Left ventricle myocardium inferior (tissue), 1 donor: ENCODE measurements at regions not wholly inside any gene's neighbourhood (a gene's known extent, or its start where the extent isn't known, plus 50 kb on each side); places are given as distances from the start of the nearest gene placed in this dataset.

Experiments used
- DNase-seq: peaks from one replicate; pipeline ENCODE4 v3.0.0-alpha.2; 2020
- H3K27ac ChIP-seq: fragments of 200-600 bp; replicated peaks from 2 replicates; pipeline ENCODE4 v1.8.0; 2021
- H3K27me3 ChIP-seq: fragments of 200-600 bp; 2 replicates; pipeline ENCODE4 v1.8.0; 2021; ENCODE audit warnings: low read depth
- H3K36me3 ChIP-seq: fragments of 200-600 bp; 2 replicates; pipeline ENCODE4 v1.8.0; 2021
- H3K4me1 ChIP-seq: fragments of 200-600 bp; 2 replicates; pipeline ENCODE4 v1.8.0; 2021
- H3K4me3 ChIP-seq: fragments of 200-600 bp; 2 replicates; pipeline ENCODE4 v1.8.0; 2021; ENCODE audit warnings: mild to moderate bottlenecking, moderate library complexity
- H3K9me3 ChIP-seq: fragments of 200-600 bp; replicated peaks from 2 replicates; pipeline ENCODE4 v1.8.0; 2021
- intact Hi-C: fragments of 100-400 bp; cut with micrococcal nuclease; formaldehyde crosslinking; loops from one replicate; pipeline ENCODE4 v1.11.0; 2022
- TF ChIP-seq, protein P1 (sequence below): fragments of 200-600 bp; IDR thresholded peaks from 2 replicates; pipeline ENCODE4 v1.8.0; 2021; ENCODE audit warnings: antibody characterized with exemption, mild to moderate bottlenecking, borderline replicate concordance
- donor health status: DM: no; HTN: yes; CAD: no; lungs with severe emphysema.

DNA sequence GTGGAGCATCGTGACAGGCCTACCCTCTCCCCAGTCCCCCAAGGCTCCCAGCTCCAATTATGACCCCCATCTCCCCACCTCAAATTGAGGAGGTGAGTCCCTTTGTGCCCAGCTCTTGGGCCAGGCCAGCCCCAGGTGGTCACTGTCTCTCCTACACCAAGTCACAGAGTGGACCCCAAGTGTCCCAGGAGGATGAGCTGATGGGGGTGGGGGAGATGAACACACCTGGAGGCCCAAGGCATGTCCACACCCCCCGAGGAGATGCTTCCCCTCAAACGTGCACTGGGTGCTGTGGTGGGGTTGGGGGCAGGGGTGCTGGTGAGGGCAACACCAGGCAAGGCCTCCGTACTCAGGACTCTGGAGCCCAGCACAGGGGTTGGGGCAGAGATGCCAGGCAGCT is 73.2 kb downstream of the RBFOX3 start:
- Histone ChIP-seq H3K27ac (no peak overlapping the region), H3K36me3 (no peaks in the 10 kb centered on the region), H3K4me1 (no peaks in the 10 kb centered on the region), H3K27me3 (peaks cover 94% of the 10 kb centered on the region), H3K9me3 (no peaks in the 10 kb centered on the region), H3K4me3 (no peak overlapping the region)
- TF ChIP-seq, protein P1, sequence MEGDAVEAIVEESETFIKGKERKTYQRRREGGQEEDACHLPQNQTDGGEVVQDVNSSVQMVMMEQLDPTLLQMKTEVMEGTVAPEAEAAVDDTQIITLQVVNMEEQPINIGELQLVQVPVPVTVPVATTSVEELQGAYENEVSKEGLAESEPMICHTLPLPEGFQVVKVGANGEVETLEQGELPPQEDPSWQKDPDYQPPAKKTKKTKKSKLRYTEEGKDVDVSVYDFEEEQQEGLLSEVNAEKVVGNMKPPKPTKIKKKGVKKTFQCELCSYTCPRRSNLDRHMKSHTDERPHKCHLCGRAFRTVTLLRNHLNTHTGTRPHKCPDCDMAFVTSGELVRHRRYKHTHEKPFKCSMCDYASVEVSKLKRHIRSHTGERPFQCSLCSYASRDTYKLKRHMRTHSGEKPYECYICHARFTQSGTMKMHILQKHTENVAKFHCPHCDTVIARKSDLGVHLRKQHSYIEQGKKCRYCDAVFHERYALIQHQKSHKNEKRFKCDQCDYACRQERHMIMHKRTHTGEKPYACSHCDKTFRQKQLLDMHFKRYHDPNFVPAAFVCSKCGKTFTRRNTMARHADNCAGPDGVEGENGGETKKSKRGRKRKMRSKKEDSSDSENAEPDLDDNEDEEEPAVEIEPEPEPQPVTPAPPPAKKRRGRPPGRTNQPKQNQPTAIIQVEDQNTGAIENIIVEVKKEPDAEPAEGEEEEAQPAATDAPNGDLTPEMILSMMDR: no peak
- no peak for DNase-seq
- intact Hi-C loops: no loop called here

DNA sequence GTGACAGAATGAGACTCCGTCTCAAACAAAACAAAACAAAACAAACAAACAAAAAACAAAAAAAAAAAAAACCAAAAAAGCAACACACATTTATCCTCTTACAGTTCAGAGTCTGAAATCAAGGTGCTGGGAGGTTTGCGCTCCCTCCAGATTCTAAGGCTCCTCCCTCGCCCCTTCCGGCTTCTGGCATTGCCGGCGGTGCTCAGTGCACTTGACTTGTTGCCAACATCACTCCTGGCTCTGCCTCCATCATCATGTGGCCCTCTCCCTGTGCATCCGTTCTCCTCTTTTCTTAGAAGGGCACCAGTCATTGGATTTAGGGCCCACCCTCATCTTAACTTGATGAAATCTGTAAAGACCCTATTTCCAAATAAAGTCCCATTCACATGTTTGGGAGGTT is 73.8 kb downstream of the RBFOX3 start:
- Histone ChIP-seq H3K9me3 (no peaks in the 10 kb centered on the region), H3K27me3 (peaks cover 94% of the 10 kb centered on the region), H3K27ac (no peak overlapping the region), H3K4me3 (no peak overlapping the region), H3K36me3 (no peaks in the 10 kb centered on the region), H3K4me1 (no peaks in the 10 kb centered on the region)
- no peak for DNase-seq
- intact Hi-C loops: no loop called here
- TF ChIP-seq, protein P1: no peak

DNA sequence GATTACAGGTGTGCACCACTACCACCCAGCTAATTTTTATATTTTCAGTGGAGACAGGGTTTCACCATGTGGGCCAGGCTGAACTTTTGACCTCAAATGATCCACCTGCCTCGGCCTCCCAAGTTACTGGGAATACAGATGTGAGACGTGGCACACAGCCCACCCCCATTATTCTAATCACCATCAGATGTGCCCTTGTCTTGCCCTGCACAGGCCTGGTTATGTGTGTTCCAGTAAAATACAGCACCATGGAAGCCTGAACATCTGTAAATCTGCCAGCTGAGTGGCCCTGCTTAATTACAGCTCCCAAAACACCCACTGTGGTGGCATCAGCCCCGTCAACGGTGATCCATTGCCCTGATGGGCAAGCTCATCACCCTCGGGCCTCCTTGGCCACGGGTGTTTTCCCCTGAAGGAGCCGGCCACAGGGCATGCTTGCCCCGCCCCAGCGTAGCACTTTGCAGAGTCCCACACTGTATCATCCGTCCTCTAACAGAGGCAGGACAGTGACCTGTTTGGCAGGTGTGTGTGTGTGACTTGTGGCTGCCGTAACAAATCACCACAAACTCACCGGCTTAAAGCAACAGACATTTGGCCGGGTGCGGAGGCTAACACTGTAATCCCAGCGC is 74.5 kb downstream of the RBFOX3 start:
- Histone ChIP-seq H3K27me3 (peaks cover 94% of the 10 kb centered on the region), H3K4me3 (no peak overlapping the region), H3K4me1 (no peaks in the 10 kb centered on the region), H3K36me3 (no peaks in the 10 kb centered on the region), H3K9me3 (no peaks in the 10 kb centered on the region), H3K27ac (no peak overlapping the region)
- TF ChIP-seq, protein P1: no peak
- DNase-seq: no peak
- intact Hi-C loops: no loop called here

DNA sequence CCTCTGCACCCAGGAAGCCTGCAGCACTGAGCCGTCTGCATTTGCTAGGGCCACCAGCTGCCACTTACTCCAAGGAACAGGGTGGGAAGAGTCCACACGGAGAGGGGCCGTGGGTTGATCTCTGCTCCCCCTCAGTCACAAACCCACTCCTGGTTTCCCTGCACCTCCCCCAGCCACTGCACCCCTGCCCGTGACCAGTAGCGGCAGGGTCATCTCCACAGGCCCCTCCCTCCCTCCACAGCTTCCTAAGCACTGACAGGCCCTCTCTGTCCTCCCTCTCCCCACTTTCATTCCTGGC is 75.2 kb downstream of the RBFOX3 start:
- Histone ChIP-seq H3K27me3 (peaks cover 97% of the 10 kb centered on the region), H3K36me3 (no peaks in the 10 kb centered on the region), H3K4me1 (no peaks in the 10 kb centered on the region), H3K27ac (no peak overlapping the region), H3K9me3 (no peaks in the 10 kb centered on the region), H3K4me3 (no peak overlapping the region)
- TF ChIP-seq, protein P1: no peak
- no peak for DNase-seq
- intact Hi-C loops: no loop called here

DNA sequence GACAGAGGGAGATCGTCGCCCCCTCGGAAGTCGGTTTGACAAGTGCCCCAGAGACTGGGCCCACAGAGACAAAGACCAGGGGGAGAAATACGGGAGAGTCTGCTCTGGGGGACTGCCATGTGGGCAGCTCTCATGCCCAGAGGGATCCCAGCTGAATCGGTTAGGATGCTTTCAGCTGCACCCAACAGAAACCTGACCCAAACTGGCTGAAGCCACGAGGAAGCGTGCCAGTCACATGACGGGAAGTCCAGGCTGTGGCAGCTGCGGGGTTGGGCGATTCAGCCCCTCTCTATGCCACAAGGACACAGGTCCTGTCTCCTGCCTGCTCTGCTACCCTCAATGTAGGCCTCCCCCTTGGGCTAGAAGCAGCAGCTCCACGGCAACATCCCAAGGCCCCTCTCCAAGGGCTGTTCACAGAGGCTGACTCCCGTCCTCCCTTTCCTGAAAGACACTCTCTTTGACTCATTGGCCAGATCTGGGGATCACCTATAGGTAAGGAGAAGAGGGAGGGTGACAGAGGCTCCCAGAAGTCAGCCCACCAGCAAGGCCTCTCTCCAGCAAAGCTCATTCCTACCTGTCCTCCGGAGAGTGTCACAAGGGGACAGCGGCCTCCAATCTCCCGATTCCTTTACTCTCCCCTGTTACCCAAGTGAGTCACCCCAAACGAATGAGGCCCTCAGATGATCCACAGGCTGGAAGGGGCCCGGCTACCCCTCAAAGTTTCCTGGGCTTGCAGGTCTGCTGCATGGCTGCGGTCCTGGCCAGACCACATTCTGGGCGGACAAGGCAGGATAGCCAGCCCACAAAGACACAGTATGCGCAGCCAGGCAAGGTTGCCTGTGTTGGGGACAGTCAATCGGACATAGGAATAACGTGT is 75.8 kb downstream of the RBFOX3 start:
- Histone ChIP-seq H3K27ac (no peak overlapping the region), H3K36me3 (no peaks in the 10 kb centered on the region), H3K4me3 (no peak overlapping the region), H3K4me1 (no peaks in the 10 kb centered on the region), H3K27me3 (peaks cover 97% of the 10 kb centered on the region), H3K9me3 (no peaks in the 10 kb centered on the region)
- DNase-seq: no peak
- TF ChIP-seq, protein P1: no peak
- intact Hi-C loops: no loop called here
